ENCODE measurements at regions not wholly inside any gene's neighbourhood (a gene's known extent, or its start where the extent isn't known, plus 50 kb on each side); places are given as distances from the start of the nearest gene placed in this dataset.

DNA sequence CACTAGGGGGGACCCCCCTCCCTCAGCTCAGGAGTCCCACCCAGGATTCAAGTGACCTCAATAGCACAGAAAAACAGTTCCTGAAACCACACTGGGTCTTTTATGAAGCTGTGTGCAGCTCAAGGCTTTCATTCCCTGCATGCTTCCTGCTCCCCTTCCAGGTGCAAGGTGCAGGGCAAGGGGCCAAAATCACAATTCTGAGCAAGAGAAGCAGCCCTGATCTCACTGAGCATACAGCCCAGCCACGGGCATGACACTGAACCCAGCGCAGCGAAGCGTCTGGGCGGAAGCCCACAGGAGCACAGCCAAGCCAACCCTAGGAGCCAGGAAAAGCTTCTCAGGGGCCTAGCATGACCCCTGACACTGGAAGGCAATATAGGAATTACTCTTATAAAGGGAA, 62.9 kb downstream of the IRX2 start:
- Histone ChIP-seq H3K4me3 (no peak overlapping the region), H3K4me1 (no peaks in the 10 kb centered on the region), H3K27ac (no peak overlapping the region), H3K36me3 (ENCODE audit: insufficient read depth in 1 of 2, low read depth in 1 of 2) (no peaks in the 10 kb centered on the region), H3K9me3 (no peaks in the 10 kb centered on the region), H3K27me3 (ENCODE audit: insufficient read depth in 3 of 3, low read length in 2 of 3) (peaks cover 0 to 1% (median 0%) of the 10 kb centered on the region in 3 donors)
- ATAC-seq = no peak
- TF ChIP-seq, protein P1, sequence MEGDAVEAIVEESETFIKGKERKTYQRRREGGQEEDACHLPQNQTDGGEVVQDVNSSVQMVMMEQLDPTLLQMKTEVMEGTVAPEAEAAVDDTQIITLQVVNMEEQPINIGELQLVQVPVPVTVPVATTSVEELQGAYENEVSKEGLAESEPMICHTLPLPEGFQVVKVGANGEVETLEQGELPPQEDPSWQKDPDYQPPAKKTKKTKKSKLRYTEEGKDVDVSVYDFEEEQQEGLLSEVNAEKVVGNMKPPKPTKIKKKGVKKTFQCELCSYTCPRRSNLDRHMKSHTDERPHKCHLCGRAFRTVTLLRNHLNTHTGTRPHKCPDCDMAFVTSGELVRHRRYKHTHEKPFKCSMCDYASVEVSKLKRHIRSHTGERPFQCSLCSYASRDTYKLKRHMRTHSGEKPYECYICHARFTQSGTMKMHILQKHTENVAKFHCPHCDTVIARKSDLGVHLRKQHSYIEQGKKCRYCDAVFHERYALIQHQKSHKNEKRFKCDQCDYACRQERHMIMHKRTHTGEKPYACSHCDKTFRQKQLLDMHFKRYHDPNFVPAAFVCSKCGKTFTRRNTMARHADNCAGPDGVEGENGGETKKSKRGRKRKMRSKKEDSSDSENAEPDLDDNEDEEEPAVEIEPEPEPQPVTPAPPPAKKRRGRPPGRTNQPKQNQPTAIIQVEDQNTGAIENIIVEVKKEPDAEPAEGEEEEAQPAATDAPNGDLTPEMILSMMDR (IDR thresholded peaks at IDR 0.05) = no peak
- no peak for DNase-seq
- intact Hi-C loops (cut with DNase I) = no loop called here
- 79 to 87% (median 83%) methylated on average over 5 of the region's 5 CpGs for whole genome bisulfite sequencing, 3 donors

DNA sequence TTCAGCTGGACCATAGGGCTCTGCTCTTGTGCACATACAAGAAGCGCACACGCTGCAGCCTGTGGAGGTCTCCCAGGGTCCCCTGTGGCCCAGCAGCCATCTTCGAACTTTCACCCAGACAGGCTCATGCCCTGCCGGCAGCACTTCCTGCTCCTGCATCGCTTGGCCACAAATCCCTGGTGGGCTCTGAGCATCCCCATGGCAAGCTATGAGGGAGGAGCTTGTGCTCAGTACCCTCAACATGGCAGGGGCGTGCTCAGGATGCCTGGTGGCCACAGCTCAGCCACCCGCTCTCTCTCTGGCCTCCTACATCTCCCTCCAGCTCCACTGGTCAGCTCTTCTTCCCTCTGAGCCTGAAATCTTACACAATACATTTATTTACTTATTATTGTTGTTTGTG, 63.7 kb downstream of the IRX2 start:
- TF ChIP-seq, protein P1 (IDR thresholded peaks at IDR 0.05) = no peak
- ATAC-seq = no peak
- intact Hi-C loops (cut with DNase I) = no loop called here
- Histone ChIP-seq H3K4me1 (no peaks in the 10 kb centered on the region), H3K9me3 (no peaks in the 10 kb centered on the region), H3K27me3 (ENCODE audit: insufficient read depth in 3 of 3, low read length in 2 of 3) (peaks cover 0 to 1% (median 0%) of the 10 kb centered on the region in 3 donors), H3K27ac (no peak overlapping the region), H3K36me3 (ENCODE audit: insufficient read depth in 1 of 2, low read depth in 1 of 2) (no peaks in the 10 kb centered on the region), H3K4me3 (no peak overlapping the region)
- WGBS, 3 donors = 76 to 82% (median 81%) methylated on average over 7 of the region's 7 CpGs
- no peak for DNase-seq

DNA sequence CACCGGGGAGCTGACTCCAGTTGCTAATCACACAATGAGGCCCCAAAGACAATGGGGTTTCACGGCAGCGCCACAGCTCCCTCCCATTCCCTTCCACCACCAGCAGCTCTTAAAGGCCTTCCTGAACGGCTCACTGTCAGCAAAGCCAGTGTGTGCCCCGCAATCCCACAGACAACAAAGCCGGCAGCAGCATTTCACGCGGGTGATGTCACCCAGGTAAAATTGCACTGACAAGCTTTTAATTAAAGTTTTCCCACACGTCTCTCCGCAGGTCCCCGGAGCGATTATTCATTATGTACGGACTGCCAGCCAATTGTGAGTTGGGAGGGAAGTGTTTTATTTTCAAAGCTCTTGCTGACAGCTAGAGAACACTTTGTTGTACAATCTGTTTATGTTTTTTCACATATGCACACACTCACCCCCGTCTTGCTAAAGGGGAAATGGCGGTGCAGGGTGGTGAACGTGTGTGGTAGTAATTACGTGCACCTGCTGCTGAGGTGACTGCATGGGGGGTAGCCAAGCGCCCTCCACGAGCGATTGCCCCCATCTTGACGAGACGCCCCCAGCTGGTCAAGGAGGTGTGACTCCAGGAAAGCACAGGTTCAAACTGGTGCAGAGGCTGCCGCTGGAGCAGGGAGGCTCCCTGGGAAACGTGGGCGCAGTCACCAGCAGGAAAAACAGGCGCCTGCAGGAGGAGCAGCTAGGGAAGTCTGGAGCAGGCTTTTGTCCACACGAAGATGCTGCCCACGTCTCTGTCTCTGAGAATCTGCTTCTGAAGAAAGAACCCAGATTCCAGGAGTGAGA, 65.0 kb downstream of the IRX2 start:
- Histone ChIP-seq H3K4me3 (no peak overlapping the region), H3K9me3 (no peaks in the 10 kb centered on the region), H3K4me1 (no peaks in the 10 kb centered on the region), H3K36me3 (ENCODE audit: insufficient read depth in 1 of 2, low read depth in 1 of 2) (no peaks in the 10 kb centered on the region), H3K27ac (no peak overlapping the region), H3K27me3 (ENCODE audit: insufficient read depth in 3 of 3, low read length in 2 of 3) (peaks cover 0 to 1% (median 0%) of the 10 kb centered on the region in 3 donors)
- ATAC-seq (no peak), DNase-seq (no peak)
- intact Hi-C loops (cut with DNase I) = no loop called here
- WGBS, 3 donors = 54% methylated on average over 28 of the region's 28 CpGs
- TF ChIP-seq, protein P1 (IDR thresholded peaks at IDR 0.05) = no peak

DNA sequence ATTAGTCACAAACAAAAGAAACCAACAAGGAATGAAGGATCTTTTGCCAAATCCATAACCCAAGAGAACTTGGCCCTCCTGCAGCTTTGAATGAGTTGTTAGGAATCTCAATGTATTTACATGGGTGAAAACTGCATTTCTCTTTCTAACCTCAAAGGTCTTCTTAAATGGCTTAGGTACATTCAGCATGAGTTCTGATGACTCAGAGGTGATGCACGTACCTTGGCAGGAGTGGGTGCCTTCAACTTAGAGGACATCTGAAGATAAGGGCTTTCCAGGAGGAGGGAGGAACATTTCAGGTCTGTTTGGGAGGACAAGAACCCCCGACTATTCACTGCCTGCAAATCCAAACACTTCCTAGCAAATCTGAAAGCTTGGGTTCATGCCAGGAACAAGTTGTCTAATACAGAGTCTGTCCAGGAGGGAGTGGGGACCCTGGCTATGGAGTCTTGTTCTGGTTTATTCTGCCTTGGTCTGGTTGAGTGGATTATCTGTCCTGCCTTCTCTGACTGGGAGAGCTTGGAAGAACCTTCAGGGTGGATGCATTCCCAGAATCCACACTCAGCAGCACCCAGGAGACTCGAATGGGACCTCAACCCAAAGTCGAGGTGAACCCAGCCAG, 65.7 kb downstream of the IRX2 start:
- 60 to 67% (median 62%) methylated on average over 4 of the region's 4 CpGs for WGBS, 3 donors
- DNase-seq = no peak
- intact Hi-C loops (cut with DNase I) = no loop called here
- Histone ChIP-seq H3K27ac (no peak overlapping the region), H3K36me3 (ENCODE audit: insufficient read depth in 1 of 2, low read depth in 1 of 2) (no peaks in the 10 kb centered on the region), H3K4me3 (no peak overlapping the region), H3K9me3 (no peaks in the 10 kb centered on the region), H3K27me3 (ENCODE audit: insufficient read depth in 3 of 3, low read length in 2 of 3) (peaks cover 0 to 1% (median 0%) of the 10 kb centered on the region in 3 donors), H3K4me1 (no peaks in the 10 kb centered on the region)
- no peak for ATAC-seq
- TF ChIP-seq, protein P1 (IDR thresholded peaks at IDR 0.05) = no peak
